GM19372 (cell line): ENCODE measurements at regions not wholly inside any gene's neighbourhood (a gene's known extent, or its start where the extent isn't known, plus 50 kb on each side); places are given as distances from the start of the nearest gene placed in this dataset.
"Not testable (repeated sequence)": the region's sequence is repeated elsewhere in the genome, so short reads cannot be mapped to it uniquely, and the experiment has no call there.

ENCODE experiments used
- ATAC-seq: cut with Tn5 transposase; IDR thresholded peaks from one replicate; pipeline ENCODE4 v1.9.1; 2021; ENCODE audit warnings: mild to moderate bottlenecking, low read depth, moderate library complexity; ENCODE audit not compliant: unreplicated experiment

GRCh38 chr11:134853992-134854991, 442.2 kb upstream of the B3GAT1 start:
- ATAC-seq: no peak

DNA sequence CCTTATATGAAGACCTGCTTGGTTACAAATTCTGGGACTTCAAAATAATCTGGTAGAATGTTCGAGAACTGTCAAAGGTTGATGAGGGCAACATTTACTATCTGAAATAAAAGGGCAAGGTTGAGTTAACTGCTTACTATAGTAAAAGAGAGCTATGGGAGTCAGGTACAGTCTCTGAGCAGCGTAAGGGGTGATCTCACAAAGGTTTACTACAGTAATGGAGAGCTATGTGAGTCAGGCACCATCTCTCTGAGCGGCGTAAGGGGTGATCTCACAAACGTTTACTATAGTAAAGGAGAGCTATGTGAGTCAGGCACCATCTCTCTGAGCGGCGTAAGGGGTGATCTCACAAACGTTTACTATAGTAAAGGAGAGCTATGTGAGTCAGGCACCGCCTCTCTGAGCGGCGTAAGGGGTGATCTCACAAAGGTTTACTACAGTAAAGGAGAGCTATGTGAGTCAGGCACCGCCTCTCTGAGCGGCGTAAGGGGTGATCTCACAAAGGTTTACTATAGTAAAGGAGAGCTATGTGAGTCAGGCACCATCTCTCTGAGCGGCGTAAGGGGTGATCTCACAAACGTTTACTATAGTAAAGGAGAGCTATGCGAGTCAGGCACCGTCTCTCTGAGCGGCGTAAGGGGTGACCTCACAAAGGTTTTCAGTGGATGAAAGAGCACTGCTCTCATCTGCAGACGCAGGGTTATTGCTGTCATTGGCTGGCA, 439.6 kb upstream of the B3GAT1 start:
- not testable (repeated sequence) for ATAC-seq

GRCh38 chr11:134850566-134850965, 438.5 kb upstream of the B3GAT1 start:
- ATAC-seq: no peak

DNA sequence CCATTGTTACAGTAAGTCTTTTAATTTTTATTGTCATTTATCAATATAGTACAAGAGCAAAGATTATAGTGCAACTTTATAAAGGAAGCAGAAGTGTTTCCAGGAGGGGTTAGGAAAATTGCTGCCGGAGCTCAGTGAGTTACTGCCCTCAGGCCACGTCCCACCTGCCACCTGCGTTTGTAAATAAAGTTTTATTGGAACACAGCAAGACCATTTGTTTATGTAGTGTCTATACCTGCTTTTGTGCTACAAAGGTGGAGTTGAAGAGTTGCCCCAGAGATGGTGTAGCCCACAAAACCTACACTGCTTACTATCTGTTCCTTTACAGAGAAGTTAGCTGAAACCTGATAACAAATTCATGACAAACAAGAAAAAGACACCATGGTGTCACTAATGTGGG, 437.8 kb upstream of the B3GAT1 start:
- ATAC-seq: no peak

- no peak for ATAC-seq
Observed at GRCh38 chr11:134847083-134847715, 435.2 kb upstream of the B3GAT1 start.

DNA sequence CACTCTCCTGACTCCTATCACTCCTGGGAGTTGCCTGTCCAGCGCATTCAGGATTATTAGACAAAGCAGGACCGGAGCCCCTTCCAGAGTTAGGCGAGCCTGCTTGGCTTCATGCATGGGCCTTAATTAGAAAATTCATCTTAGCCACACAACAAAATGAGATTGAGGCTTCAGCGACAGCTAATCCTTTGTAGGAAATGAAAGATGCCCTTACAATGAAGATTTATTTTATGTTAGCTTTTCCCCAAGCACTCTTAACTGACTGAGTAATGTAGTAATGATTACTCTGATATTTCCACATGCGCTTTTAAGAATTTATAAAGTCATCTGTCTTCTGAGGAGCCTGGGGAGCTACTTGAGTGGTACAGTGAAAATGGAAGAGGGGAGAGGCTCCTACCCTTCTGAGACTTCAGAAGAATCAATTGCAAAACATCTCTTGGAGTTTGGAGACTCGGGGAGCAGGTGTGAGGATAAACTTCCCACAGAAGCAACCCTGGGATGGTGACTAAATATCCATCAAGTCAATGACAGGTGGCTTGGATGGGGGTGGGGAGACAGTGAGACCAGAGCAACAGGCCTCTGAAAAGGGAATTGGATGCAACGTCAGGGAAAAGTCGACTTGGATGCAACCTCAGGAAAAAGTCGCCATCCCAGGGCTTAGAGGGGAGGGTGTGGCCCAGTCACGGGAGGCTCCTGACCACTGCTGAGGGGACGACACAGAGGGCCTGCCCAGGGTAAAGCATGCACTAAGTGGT, 434.5 kb upstream of the B3GAT1 start:
- no peak for ATAC-seq

DNA sequence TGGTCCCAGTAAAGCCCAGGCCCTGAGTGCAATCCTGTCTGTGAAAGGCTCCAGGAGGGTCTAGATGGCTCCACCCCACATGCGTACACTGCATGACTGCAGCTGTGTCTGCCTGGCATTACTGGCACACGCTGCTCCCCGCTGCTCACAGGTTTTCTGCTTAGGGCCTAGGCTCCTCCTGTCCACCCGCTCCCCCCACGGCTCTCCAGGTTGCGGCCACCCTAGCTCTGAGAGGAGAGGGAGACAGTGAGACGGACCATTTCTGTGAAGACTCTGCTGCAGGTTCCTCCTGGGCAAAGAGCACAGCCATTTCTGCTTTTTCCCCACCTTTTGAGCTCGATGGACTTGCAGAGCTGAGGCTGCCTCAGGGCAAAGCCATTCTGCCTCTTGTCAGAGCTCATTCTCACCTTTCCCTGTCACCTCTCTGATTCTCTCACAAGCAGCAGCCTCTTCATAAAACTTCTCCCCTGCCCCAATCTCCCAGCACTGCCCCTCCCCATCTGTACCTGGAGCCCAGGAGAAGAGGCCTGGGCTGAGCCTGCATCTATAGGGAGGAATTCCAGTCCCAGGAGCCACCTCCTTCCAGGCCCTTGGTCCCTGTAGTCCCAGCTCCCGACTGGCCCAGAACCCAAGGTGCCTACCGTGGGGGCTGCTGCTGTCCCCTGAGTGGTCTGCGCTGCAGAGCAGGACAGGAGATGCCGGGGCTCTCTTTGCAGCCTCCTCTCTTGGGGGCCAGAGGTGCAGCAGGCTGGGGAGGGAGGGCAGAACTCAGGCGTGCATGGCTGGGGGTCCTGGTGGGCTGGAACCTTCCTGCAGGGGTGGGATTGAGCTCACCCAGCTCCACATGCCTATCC, 433.7 kb upstream of the B3GAT1 start:
- no peak for ATAC-seq

DNA sequence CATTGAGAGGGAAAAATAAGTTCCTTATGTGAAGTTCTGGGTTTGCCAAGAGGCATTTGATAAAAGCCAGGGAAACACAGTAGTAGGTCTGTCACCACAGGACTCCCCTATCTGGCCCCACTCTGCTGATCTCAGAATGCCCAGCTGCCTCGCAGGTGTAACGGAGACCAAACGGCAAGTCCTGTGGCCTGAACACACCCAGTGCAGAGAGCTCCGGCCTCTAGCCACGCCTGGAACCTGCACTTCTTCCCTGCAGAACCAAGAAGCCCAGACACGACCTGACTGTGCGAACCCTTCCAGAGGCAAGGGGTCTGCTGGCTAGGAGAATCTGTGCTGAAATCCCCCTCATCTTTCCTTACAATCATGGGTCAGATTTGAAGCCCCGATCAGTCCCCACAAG, 432.8 kb upstream of the B3GAT1 start:
- no peak for ATAC-seq

DNA sequence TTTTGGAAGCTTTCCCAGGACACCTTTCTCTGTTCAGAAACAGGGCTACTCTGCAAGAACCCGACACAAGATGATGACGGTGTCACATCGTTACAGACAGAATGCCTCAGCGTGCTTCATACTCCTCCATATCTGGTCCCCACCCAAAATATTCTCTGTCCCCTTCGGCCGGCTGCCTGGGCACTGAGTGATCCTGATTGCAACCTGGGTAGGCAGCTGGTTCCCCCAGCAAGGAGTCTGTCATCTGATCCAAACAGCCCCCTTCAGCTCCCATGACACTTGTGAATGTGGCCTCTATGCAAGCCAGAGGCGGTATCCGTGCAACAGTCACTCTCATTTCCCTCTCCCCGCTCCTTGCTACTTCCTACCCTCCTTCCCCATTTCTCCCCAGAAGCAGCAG, 431.7 kb upstream of the B3GAT1 start:
- no peak for ATAC-seq

DNA sequence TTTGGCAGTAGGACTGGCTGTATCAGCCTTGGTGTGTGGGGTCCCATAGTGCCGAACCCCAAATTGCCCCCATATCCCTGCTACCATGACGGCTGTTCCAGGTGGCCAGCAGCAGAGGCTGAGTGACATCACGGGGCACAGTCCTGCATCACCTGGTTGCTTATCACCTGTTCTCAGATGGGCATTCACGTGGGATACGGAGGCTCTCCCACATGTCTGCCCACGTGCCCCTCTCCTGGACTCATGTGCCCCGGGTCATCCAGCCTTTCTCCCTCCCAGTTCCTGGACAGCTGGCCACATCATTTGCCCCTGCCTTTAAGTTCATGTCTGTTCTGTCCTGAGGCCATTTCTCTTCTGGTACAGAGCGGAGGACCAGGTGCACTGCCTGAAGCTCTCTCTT, 431.0 kb upstream of the B3GAT1 start:
- ATAC-seq: no peak

- ATAC-seq: no peak
Observed at GRCh38 chr11:134841972-134842371, 429.9 kb upstream of the B3GAT1 start.

DNA sequence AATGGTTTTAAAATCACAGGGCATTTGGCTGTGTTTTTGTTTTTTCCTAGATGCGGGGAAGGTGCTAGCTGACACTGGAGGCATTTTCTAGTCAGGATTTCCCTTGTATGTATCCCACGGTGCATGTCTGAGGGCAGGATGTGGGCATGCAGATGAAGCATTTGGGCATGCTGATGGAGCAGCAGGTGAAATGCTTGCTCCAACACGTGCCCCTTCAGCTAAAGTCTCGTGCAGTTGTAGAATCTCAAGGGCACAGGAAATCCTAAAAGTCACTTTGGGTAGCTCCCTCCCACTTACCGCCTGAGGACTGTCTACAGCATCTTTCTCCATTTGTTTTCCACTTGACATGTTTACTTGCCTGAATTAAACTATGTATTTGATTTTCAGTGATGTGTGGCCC, 429.4 kb upstream of the B3GAT1 start:
- ATAC-seq: no peak

GRCh38 chr11:134840945-134841344, 428.9 kb upstream of the B3GAT1 start:
- no peak for ATAC-seq

DNA sequence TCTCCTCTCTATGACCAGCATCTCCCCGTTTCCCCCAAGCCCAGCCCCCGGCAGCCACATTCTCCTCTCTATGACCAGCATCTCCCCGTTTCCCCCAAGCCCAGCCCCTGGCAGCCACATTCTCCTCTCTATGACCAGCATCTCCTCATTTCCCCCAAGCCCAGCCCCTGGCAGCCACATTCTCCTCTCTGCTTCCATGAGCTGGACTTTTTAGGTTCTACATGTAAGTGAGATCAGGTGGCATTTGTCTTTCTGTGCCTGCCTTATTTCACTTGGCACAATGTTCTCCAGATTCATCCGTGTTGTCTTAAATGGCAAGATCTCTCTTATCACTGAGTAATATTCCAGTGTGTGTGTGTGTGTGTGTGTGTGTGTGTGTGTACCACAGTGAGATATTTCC, 428.1 kb upstream of the B3GAT1 start:
- not testable (repeated sequence) for ATAC-seq

- no peak for ATAC-seq
Observed at GRCh38 chr11:134838708-134839107, 426.7 kb upstream of the B3GAT1 start.

DNA sequence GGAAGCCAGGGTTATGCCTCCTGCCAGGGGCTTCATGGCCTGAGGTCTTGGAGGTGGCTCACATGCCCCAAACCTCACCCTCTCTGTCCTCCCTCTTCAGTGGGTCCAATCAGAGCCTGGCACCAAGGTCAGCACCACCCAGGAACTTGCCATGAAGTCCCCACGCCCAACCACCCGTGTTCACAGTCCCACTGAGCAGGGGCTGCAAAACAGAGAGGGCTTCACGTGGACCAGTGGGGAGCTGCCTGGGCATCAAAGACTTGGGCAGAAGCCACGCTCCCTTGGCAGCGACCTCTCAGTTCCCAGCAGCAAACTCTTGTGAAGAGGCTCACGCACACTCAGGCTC, 425.8 kb upstream of the B3GAT1 start:
- no peak for ATAC-seq

DNA sequence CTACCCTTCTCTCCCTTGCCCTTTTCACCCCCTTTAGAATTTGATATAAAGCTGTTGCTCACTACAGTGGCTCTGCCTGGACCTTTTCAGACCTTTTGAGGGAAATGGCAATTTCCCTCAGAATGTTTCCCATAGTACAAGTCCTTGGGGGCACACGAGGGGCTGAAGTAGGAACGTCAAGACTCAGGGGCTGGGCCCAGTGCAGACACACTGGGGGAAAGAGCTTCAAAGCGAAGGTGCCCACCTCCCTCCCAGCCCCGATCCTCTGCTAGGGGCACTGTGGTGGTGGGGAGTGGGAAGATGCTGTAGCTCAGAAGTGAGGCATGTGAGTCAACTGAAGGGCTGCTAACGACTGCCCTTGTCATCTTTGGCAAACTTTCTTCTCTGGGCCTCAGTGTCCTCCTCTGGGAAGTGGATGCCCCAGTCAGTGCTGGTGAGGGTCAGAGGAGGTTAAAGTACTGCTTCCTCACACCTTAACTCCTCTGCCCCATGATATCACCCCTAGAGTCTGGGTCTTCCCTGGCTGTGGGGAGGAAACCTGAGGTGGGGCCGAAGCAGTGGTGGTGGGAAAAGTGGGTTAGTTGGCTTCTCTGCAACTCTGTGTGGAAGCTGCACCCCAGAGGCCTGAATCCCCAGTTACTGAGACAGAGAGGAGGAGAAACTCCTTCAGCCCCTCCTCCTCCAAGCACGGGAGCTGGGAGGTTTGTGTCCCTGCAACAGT, 425.3 kb upstream of the B3GAT1 start:
- ATAC-seq: no peak

DNA sequence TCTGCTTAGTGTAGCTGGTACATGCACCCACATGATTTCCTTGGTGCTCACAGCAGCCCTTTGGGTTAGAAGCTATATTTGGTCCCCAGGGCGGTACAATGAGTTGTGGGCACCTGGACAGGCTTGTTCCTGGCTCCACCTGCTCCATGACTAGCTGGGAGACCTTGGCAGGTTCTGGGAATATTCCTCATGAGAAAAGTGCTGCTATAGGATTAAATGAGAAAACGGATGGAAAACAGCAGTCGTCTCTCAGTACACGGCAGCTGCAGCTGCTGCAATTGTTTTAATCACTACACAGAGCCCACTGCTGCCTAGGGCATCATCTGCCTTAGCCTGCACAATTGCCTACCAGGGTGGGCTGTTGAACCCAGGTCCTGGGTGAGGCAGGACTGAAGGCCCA, 424.5 kb upstream of the B3GAT1 start:
- no peak for ATAC-seq

DNA sequence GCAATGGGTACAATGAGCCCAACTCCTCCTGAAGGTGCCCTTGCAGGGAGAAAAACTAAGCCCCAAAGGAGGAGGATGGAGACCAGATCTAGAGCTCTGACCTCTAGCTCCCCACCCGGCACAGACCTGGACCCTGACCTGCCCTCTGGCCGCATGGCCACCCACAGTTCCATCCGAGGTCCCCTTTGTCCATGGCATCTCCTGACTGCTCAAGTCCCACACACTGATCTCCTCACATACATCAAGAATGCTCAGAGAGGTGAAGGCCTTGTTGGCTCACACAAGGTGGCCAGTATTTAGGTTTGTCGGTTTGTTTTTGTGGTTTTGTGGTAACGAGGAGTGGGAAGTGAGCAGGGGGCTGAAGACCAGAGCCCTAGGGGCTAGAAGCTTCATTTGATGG, 423.5 kb upstream of the B3GAT1 start:
- ATAC-seq: no peak
